ENCODE measurements at regions not wholly inside any gene's neighbourhood (a gene's known extent, or its start where the extent isn't known, plus 50 kb on each side); places are given as distances from the start of the nearest gene placed in this dataset.
"Not testable (repeated sequence)": the region's sequence is repeated elsewhere in the genome, so short reads cannot be mapped to it uniquely, and the experiment has no call there.

DNA sequence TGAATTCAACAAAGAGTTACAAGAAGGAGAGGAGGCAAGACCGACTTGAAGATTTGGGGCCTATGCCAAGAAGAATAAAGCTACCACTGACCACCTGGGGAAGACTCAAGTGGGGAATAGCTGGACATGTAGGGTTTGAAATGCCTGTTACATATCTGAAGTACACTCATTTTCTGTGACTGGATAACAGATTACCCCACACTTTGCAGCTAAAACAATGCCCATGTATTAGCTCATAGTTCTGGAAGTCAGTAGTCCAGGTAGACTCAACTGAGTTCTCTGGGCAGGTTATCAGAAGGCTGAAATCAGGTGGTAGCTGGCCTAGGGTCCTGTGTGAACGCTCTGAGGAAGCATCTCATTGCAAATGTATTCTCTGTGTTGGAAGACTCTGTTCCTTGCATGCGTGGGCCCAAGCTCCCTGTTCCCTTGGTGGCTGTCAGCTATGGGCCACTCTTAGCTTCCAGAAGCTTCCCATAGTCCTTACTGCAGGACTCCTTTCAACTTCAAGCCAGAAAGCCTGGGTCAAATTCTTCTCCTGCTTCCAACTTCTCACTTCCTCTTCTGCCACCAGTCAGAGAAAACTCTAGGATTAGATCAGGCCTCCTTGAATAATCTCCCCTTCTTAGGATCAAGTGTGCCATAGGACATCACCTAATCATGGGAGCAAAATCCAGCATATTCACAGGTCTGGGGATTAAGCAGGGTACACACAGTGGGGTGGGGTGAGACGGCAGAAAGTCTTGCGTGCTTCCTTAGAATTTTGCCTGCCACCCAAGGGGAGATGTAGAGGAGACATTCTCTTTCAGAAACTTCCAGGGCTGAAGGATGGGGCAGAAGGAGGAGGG lies 187.8 kb downstream of the SHQ1 start:
- DNase-seq = peak in 1 of 51 donors; percentile 33

DNA sequence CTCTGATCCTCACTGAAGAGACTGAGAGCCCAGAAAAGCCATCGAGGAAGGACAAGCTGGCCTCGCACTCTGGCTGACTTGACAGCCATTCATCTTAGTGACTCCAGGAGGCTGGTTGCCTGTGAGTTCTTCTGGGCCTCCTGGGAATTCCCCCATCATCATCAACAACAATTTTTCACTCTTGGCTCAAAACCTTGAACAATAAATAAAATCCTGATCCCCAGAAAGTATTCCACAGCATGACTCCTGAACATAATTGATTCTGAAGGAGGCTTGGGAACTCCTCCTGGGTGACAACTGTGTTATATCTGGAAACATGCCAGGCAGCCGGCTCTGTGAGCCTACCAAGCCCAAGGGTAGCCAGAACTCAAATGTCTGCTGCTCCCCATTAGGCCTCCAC lies 188.6 kb downstream of the SHQ1 start:
- DNase-seq = no peak

DNA sequence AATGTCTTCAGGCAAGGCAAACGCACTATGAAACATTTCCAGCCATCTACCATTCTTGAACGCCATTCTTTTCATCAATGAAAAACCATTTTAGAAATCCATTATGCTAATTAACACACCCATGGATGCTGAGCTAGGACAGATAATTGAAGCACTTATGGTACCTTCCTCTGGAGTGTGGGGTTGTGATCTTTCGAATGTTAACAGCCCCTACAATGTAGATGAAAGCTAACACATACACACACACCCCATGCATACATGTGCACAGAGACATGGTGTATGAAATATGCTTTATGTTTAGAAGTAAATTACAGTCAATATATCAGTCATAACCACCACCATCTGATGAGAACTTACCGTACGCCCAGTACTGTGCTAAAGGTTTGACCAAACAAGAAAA lies 189.1 kb downstream of the SHQ1 start:
- no peak for DNase-seq

DNA sequence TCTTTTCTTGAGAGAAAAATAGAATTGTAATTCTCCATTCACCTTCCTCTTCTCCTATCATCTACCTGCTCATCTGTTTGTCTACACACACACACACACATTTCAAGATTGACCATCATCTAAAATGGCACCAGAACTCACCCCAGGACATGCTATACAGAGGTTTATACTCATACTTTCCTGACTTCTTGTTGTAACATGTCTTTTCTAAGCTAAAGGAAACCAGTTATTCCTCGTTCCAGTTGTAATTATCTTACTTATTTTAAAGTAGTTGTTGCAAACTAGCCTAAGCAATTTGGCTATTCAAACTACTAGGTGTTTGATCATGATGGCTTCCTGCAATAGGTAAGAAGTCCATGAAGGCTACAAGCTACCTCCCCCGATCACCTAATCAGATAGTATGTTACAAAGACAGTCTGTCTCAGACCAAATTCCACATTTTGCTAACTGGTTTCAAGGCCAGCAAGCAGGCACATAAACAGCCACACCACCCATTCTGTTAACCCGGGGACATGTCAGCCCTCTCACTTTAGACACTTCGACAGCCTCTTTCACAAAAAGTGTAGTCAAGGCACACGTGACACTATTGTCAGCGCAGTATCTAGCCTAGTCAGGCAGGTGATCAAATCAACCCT lies 189.7 kb downstream of the SHQ1 start:
- no peak for DNase-seq

DNA sequence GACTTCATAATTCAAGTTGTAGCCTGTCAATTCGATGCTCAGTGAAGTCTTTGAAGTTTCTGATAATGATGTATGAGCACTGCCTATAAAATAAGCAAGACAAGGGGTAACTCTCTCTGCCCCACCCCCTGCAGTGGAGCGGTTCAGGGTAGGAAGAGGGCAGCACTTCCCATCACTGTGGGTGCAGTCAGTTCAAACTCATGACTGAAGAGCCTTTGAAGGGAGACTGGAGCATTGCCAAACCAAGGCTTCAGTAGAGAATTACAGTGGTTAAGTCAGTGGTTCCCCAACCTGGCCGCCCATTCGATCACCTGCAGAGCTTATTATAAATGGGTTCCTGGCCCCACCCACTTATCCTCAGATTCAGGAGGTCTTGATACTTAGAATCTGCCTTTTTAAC lies 190.6 kb downstream of the SHQ1 start:
- DNase-seq = peak in 8 of 51 donors; percentile 2 to 22 (median 10)

DNA sequence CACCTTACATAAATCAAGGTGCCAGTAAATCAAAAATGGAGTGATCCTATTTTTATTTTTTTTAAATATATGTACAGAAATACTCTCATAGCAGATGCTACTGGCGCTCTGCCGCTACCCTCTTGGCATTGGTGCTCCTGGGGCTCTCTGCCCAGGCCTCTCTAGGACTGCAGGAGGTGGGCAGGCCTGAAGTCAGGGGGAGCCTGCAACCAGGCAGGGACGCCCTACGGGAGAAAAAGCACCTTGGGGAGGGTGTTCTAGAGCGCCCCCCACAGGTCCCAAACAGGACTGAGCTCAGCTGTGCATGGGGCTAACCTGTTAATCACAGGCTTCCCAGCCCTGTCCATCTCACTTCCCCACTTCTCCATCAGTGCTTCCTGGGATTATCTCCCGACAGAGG lies 192.5 kb downstream of the SHQ1 start:
- DNase-seq = peak in 2 of 51 donors; percentile 7 to 14

DNA sequence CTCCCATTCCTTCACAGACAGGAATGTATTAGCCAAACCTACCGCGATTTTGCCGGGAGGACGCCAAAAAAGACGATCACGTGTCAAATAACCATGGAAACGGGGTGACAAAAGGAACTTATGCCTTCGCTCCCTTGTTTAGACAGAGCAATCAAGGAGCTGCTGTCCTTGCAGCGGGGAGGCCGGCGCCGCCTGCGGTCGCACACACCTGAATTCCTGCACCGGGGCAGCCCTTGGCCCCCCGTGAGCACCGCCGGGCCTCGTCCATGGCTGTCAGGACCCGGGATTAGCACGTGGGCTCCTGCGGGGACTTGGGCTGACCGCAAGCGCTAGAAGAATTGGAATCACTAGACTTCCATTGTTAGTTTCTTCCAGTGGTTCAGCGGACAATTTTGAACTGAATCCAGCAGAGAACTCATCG lies 193.1 kb downstream of the SHQ1 start:
- DNase-seq = peak in 24 of 51 donors; percentile 2 to 72 (median 26)

DNA sequence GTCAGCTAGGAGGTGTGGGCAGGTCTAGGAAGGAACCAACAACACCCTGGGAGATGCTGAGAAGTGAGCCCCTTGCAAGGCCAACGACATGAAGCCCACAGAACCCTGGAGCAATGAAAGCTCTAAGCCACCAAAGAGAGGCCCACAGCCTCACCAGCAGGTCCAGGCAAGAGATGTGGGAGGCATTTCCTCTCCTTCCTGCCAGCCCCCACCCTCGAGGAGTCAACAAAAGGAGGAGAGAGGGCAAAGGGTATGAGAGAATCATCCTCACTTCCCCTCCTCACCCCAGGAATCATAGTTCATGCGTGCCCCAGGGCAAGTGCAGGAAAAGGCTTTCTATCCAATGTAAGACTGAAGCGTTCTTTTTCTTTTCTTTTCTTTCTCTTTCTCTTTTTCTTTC lies 195.8 kb downstream of the SHQ1 start:
- DNase-seq = no peak

DNA sequence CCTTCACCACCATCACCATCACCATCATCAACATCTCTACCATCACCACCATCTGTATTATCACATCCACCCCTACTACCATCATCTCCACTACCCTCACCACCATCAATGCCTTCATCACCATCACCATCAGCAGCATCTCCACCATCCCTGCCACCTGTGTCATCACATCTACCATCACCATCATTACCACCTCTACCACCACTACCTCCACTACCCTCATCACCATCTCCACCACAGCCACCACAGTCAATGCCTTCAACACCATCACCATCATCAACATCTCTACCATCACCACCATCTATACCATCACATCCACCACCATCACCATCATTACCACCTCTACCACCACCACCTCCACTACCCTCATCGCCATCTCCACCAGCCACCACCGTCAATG lies 196.7 kb downstream of the SHQ1 start:
- no peak for DNase-seq

DNA sequence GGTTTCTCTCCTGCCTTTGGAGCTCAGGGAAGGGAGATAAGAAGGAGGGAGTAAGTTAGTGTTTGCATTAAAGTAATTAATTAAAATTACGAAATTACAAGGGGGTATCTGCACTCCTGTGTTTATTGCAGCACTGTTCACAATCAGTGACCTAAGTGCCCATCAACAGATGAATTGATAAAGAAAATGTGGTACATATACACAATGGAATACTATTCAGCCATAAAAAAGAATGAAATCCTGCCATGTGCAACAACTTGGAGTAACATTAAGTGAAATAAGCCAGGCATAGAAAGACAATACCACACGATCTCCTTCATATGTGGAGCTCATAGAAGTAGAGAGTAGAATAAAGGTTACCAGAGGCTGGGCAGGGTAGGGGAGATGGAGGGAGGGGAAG lies 202.0 kb downstream of the SHQ1 start:
- no peak for DNase-seq

DNA sequence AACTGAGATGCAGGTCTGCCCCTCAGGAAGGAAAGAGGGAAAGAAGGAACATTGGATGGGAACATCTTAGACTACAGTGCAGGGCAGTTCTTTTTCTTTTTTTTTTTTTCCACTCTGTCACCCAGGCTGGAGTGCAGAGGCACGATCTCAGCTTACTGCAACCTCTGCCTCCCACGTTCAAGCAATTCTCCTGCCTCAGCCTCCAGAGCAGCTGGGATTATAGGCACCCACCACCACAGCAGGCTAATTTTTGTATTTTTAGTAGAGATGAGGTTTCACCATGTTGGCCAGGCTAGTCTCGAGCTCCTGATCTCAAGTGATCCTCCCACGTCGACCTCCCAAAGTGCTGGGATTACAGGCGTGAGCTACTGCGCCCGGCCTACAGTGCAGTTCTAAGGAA lies 204.6 kb downstream of the SHQ1 start:
- DNase-seq = not testable (repeated sequence)

DNA sequence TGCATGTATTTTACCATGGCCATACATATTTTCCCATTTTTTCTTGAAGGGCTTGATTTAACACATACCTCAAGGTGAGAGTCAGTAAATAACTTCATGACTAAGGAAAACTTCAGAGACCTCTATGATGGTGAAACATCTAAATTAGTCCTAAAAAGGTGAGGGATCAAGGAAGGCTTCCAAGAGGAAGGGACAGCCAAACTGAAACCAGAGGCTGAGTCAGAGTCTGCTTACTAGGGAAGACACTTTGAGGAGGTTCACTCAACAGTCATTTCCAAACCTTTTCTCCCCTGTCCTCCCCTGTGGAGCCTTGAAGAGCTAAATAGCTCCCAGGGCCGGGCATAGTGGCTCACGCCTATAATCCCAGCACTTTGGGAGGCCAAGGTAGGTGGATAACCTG lies 206.6 kb downstream of the SHQ1 start:
- no peak for DNase-seq

DNA sequence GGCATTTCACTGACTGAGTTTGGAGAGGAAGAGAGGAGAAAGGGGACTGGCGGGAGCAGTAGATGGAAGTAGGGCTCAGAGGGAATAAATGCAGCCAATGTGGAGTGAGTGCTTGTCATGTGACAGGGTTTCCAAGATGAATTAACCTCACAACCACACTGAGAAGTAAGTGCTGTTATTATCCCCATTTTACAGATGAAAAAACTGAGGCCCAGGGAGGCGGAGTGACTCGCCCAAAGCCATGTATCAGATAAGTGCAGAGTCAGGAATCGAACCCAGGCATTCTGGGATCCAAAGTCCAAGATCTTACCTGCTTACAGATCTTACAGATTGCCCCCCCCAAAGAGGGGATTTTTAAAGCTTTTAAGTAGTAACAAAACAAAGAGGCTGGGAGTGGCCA lies 207.2 kb downstream of the SHQ1 start:
- DNase-seq = no peak

DNA sequence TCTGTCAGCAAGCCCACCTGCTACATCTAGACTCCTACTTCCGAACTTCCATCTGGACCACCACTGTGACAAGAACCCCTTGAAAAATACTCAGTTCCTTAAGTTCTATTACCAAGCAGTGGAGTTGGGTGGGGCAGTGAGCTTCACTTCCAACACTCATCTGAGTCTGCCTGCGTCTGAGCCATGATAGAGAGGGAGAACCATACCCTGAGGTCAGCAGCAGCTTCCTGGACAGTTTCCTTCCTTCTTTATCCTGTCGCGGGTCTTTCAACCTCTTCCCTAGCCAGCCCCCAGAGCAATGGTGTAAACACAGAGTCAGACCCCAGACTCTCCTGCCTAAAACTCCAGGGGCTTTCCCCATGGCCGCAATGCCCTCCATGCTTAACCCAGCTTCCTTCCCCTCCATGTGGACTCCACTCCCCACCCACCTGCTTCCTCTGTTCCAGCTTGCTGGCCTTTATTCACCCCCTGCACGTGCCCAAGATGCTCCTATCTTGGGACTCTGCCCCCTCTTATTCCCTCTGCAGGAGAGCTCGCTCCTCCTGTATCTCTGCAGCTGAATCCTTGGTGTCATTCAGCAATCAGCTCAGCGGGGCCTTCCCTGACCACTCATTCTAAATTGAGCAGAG lies 211.2 kb downstream of the SHQ1 start:
- no peak for DNase-seq

DNA sequence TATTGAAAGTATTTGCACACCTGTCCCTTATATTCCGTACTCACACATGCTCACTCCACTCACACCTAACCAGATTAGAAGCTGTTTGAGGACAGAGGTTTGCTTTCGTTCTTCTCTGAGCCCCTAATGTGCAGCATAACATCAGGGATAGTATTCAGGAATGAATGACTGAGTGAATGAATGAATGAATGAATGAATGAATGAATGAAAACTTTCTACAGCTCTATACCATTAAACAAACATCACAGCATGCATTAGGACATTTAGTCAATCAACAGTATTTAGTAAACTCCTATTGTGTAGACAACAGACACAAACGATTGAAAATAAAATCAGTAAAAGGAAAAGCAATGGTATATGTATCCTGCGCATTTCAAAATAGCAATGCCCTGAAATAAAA lies 212.7 kb downstream of the SHQ1 start:
- DNase-seq = no peak

DNA sequence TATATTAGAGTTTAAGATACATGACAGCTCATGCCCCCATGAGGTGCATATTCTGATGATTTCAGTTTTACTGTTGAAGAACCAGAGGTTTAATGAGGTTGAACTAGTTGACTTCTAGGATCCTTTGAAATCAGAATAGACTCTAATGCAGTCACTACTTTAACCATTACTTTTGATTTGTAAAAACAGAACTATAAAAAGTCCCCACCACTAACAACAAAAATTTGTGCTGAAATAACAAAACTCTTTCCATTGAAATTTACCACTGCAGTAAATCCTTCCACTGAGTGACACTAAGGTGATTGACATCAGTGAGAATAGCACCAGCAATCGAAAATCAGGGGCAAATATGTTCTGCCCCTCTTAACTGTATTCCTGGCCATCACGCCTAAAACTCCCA lies 214.1 kb downstream of the SHQ1 start:
- no peak for DNase-seq

DNA sequence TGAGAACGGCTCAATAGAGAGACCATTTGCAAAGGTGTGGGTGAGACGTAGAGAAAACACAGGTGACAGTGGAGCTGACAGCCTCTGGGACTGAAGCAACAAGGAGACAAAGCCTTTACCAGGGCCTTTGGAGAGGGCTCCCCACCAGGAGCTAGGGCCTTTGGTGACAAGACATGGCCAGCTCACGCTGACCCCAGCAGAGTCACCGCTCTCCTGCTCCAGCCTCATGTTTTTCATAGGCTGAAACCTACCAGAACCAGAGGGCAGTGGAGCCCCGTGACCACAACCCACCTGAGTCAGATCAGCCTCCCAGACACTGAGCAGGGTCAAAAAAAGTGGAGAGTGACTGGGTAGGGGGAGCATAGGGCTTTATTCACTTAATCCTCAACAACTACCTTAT lies 214.7 kb downstream of the SHQ1 start:
- DNase-seq = no peak

DNA sequence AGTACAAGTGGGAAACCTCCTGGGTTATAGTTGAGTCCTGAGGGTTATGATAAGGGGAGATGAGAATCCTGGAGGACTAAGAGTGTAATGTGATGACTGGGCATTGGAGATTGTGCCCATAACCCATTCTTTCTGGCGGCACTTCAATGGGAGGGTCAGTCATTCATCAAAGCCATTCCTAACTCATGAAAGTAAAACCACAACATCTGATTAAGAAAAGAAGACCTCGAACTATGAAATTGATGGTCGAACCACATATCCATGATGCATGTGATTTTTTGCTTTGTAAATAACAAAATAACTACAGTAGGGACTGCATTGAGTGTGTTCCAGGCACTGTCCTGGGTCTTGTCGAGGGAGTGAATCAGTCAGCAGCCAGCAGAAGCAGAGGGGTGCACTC lies 215.1 kb downstream of the SHQ1 start:
- no peak for DNase-seq

DNA sequence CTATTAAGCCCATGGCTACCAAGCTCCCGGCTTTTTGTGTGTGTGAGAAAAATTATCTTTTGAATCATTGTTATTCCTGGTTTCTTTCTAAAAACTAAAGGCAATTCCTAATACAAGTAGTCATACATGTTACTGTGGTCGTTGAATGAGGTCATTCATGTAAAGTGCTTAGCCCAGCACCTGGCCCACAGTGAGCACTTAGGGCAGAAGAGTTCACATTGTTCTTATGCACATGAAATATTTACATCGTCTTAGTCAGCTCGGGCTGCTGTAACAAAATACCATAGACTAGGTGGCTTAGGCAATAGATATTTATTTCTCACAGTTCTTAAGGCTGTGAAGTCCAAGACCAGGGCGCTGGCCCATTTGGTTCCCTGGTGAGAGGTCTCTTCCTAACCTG lies 216.1 kb downstream of the SHQ1 start:
- DNase-seq = no peak

DNA sequence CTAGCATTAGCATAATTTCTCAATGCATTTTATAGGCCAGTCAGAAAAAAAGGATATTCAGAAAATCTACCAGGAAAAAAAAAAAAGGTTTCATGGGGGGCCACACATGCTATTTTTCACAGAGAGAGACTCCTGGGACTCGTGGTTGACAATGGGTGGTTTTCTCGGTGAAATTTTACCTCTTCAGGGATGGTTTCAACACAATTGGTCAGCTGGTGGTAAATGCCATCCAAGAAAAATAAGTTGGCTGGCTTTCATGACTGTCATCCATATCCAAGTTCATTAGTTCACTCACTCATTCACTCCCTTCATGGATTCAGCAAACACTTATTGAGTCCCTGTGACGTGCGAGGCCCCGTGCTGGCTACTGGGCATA lies 217.3 kb downstream of the SHQ1 start:
- no peak for DNase-seq

DNA sequence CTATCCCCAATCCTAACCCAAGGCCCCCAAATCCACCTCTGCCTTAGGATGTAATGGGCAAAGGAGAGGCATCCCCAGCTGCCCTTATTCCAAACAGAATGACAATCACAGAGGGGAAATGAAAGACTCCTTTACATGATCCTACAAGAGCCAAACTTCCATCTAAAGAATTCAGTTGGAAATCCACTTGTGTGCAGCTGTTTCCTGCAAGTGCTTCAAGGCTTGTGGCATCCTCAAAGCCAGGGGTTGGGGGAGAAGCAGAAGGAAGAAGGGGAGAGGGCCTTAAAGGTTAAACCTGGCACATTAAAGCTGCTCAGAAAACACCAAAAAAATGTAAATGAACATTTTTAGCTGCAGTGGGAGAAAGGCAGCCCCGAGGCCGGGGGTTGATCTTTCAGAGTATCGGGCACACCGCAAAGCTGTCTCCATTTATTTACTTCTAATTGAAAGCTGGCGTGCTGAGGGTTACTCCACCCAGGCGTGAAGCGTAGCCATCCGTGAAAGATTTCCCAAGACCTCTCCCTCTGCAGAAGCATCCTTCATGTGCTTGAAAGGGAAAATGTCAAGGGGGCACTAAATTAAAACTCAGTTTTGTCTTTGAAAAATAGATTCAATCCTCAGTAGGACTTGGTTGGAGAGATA lies 217.8 kb downstream of the SHQ1 start:
- no peak for DNase-seq

DNA sequence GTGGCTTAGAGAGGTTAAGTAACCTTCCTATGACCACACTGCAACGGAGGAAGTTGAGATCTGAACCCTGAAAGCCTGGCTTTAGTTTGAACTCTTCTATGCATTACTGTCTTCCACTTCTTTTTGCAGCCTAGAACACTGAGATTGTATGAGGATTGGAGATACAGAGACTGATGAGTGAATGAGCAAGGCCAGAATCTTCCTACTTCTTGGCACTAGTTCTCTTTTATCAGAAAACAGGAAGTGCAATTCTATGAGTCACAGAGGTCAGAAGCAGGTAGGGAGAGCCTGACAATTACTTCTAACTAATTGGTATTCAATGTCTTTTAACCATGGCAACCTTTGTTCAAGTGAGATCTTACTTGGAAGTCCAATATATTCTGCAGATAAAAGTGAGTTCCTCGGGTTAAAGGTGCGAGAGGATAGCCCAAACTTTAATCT lies 219.0 kb downstream of the SHQ1 start:
- no peak for DNase-seq
